OCI-LY3 (cell line): ENCODE measurements at regions not wholly inside any gene's neighbourhood (a gene's known extent, or its start where the extent isn't known, plus 50 kb on each side); places are given as distances from the start of the nearest gene placed in this dataset.

Source experiments
- EZH2phosphoT487 ChIP-seq: fragments of 200-600 bp; shearing (Covaris generic); IDR thresholded peaks from 2 replicates; pipeline ENCODE4 v1.6.1; 2018; ENCODE audit warnings: antibody characterized with exemption, mixed run types, low read depth
- TF ChIP-seq, protein P1 (sequence below): fragments of 200-600, 300-600 bp; sonication (generic); IDR thresholded peaks from 2 replicates; pipeline ENCODE4 v1.5.1; 2014; ENCODE audit warnings: antibody characterized with exemption, low read length, low read depth

GRCh38 chr14:83314764-83315163 lies 1781.1 kb upstream of the SEL1L start:
- TF ChIP-seq, protein P1, sequence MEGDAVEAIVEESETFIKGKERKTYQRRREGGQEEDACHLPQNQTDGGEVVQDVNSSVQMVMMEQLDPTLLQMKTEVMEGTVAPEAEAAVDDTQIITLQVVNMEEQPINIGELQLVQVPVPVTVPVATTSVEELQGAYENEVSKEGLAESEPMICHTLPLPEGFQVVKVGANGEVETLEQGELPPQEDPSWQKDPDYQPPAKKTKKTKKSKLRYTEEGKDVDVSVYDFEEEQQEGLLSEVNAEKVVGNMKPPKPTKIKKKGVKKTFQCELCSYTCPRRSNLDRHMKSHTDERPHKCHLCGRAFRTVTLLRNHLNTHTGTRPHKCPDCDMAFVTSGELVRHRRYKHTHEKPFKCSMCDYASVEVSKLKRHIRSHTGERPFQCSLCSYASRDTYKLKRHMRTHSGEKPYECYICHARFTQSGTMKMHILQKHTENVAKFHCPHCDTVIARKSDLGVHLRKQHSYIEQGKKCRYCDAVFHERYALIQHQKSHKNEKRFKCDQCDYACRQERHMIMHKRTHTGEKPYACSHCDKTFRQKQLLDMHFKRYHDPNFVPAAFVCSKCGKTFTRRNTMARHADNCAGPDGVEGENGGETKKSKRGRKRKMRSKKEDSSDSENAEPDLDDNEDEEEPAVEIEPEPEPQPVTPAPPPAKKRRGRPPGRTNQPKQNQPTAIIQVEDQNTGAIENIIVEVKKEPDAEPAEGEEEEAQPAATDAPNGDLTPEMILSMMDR = no peak
- no peak for TF ChIP-seq EZH2phosphoT487
